ENCODE measurements at regions not wholly inside any gene's neighbourhood (a gene's known extent, or its start where the extent isn't known, plus 50 kb on each side); places are given as distances from the start of the nearest gene placed in this dataset.

- peak in 1 of 3 donors; percentile 43 for TF ChIP-seq CTCF (IDR thresholded peaks at IDR 0.05)
- TF ChIP-seq POLR2A (IDR thresholded peaks at IDR 0.05): no peak
These were observed 926.3 kb upstream of the ARRDC3 start for GRCh38 chr5:92309336-92309991.
